Upper lobe of right lung (tissue), 1 donor: ENCODE measurements at regions not wholly inside any gene's neighbourhood (a gene's known extent, or its start where the extent isn't known, plus 50 kb on each side); places are given as distances from the start of the nearest gene placed in this dataset.

Experiments
- ATAC-seq: fragments of 200-7000 bp; cut with Tn5 transposase; one replicate; pipeline ENCODE4 v1.9.1; 2020; ENCODE audit warnings: mild to moderate bottlenecking, moderate library complexity
- DNase-seq: peaks from one replicate; pipeline ENCODE4 v3.0.0-alpha.2; 2020
- H3K27ac ChIP-seq: fragments of 200-600 bp; one replicate; pipeline ENCODE4 v1.8.0; 2022
- H3K27me3 ChIP-seq: fragments of 200-600 bp; one replicate; pipeline ENCODE4 v1.8.0; 2022; ENCODE audit warnings: mild to moderate bottlenecking
- H3K36me3 ChIP-seq: fragments of 200-600 bp; one replicate; pipeline ENCODE4 v1.8.0; 2022
- H3K4me1 ChIP-seq: fragments of 200-600 bp; one replicate; pipeline ENCODE4 v1.8.0; 2022
- H3K4me3 ChIP-seq: fragments of 200-600 bp; one replicate; pipeline ENCODE4 v1.8.0; 2022; ENCODE audit warnings: mild to moderate bottlenecking
- H3K9me3 ChIP-seq: fragments of 200-600 bp; one replicate; pipeline ENCODE4 v1.8.0; 2022
- CTCF ChIP-seq: fragments of 200-600 bp; IDR thresholded peaks from one replicate; pipeline ENCODE4 v1.8.0; 2022; ENCODE audit warnings: antibody characterized with exemption
- intact Hi-C: fragments of 100-400 bp; cut with DNase I; formaldehyde crosslinking; loops from one replicate; pipeline ENCODE4 v1.11.0; 2022
- donor health status: DM: no; HTN: yes; CAD: no; lungs with severe emphysema.

GRCh38 chrX:39361736-39362135 lies 560.5 kb downstream of the MID1IP1 start:
- DNase-seq (no peak), ATAC-seq (no peak)
- no peaks in the 10 kb centered on the region for H3K9me3 ChIP-seq
- no peaks in the 10 kb centered on the region for H3K4me1 ChIP-seq
- H3K4me3 ChIP-seq: no peak overlapping the region
- H3K36me3 ChIP-seq: no peaks in the 10 kb centered on the region
- TF ChIP-seq CTCF: no peak
- H3K27me3 ChIP-seq: no peaks in the 10 kb centered on the region
- H3K27ac ChIP-seq: no peak overlapping the region
- intact Hi-C loops: no loop called here

- Histone ChIP-seq H3K9me3 (no peaks in the 10 kb centered on the region), H3K4me1 (no peaks in the 10 kb centered on the region), H3K36me3 (no peaks in the 10 kb centered on the region), H3K27ac (no peak overlapping the region), H3K4me3 (no peak overlapping the region), H3K27me3 (no peaks in the 10 kb centered on the region)
- ATAC-seq (no peak), DNase-seq (no peak)
- no peak for TF ChIP-seq CTCF
- intact Hi-C loops: no loop called here
Observed at GRCh38 chrX:39367416-39367815, 566.2 kb downstream of the MID1IP1 start.

DNA sequence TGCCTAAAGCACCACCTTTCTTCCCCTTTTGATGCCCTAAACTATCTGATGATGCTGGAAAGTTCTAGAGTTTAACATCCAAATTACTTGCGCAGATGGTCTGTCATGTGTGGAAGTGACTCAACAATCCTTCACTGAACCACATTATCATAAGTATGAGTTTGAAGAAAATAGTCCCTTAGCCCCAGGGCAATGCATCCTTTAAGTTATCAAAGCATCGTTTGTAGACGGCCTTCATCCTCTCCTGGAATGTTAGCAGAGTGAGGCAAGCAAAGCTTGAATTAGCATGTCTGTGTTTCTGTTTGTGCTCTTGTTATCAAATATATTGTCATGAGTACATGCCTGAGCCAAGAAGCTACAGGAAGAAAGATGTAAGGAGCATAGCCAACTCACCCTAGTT lies 570.9 kb downstream of the MID1IP1 start:
- intact Hi-C loops: no loop called here
- Histone ChIP-seq H3K4me1 (no peaks in the 10 kb centered on the region), H3K36me3 (no peaks in the 10 kb centered on the region), H3K27me3 (no peaks in the 10 kb centered on the region), H3K27ac (no peak overlapping the region), H3K4me3 (no peak overlapping the region), H3K9me3 (no peaks in the 10 kb centered on the region)
- TF ChIP-seq CTCF: no peak
- DNase-seq (no peak), ATAC-seq (no peak)

DNA sequence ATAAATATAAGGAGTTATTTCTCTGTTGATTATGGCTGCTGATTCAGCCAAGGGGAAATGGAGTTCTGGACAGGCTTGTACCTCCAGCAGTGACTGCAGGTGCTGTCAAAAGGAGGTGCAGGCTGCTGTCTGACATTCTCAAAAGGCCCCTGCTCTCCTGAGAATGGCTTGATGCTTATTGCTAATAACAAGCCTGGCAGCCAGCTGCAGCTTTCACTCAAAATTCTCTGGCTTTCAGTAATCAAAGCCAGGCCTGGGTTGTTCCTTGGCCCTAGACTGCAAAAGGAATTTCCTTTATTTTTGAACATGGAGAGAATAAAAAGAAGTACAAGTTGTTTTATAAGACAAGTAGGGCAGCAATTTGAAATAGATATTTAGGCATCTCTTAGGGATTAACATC lies 575.9 kb downstream of the MID1IP1 start:
- H3K4me1 ChIP-seq: no peaks in the 10 kb centered on the region
- TF ChIP-seq CTCF: no peak
- intact Hi-C loops: no loop called here
- H3K27me3 ChIP-seq: no peaks in the 10 kb centered on the region
- no peak overlapping the region for H3K27ac ChIP-seq
- H3K4me3 ChIP-seq: no peak overlapping the region
- no peaks in the 10 kb centered on the region for H3K9me3 ChIP-seq
- ATAC-seq (no peak), DNase-seq (no peak)
- H3K36me3 ChIP-seq: no peaks in the 10 kb centered on the region

GRCh38 chrX:39377773-39378172 lies 576.5 kb downstream of the MID1IP1 start:
- H3K9me3 ChIP-seq: no peaks in the 10 kb centered on the region
- intact Hi-C loops: no loop called here
- H3K4me3 ChIP-seq: no peak overlapping the region
- no peaks in the 10 kb centered on the region for H3K4me1 ChIP-seq
- no peak for TF ChIP-seq CTCF
- DNase-seq (no peak), ATAC-seq (no peak)
- no peaks in the 10 kb centered on the region for H3K36me3 ChIP-seq
- H3K27me3 ChIP-seq: no peaks in the 10 kb centered on the region
- no peak overlapping the region for H3K27ac ChIP-seq

GRCh38 chrX:39381422-39381821 lies 580.2 kb downstream of the MID1IP1 start:
- intact Hi-C loops: no loop called here
- DNase-seq: no peak
- Histone ChIP-seq H3K4me1 (no peaks in the 10 kb centered on the region), H3K27ac (no peak overlapping the region), H3K4me3 (no peak overlapping the region), H3K9me3 (no peaks in the 10 kb centered on the region), H3K27me3 (no peaks in the 10 kb centered on the region), H3K36me3 (no peaks in the 10 kb centered on the region)
- no peak for TF ChIP-seq CTCF
- ATAC-seq: no peak
